ENCODE measurements at regions not wholly inside any gene's neighbourhood (a gene's known extent, or its start where the extent isn't known, plus 50 kb on each side); places are given as distances from the start of the nearest gene placed in this dataset.

- DNase-seq (ENCODE audit: low read depth), result no peak
These were observed 688.1 kb downstream of the BRD1 start for GRCh38 chr22:49139492-49140151.

GRCh38 chr22:49138250-49138790 is 689.4 kb downstream of the BRD1 start:
- DNase-seq (ENCODE audit: low read depth), result no peak

- DNase-seq (ENCODE audit: low read depth), result no peak
These were observed 690.4 kb downstream of the BRD1 start for GRCh38 chr22:49137206-49137840.

GRCh38 chr22:49136816-49137180 is 690.9 kb downstream of the BRD1 start:
- DNase-seq (ENCODE audit: low read depth), result no peak

GRCh38 chr22:49136041-49136815 is 691.4 kb downstream of the BRD1 start:
- DNase-seq (ENCODE audit: low read depth), result no peak

- no peak for DNase-seq (ENCODE audit: low read depth)
These were observed 693.6 kb downstream of the BRD1 start for GRCh38 chr22:49134076-49134475.

- no peak for DNase-seq (ENCODE audit: low read depth)
These were observed 694.1 kb downstream of the BRD1 start for GRCh38 chr22:49133541-49133940.

GRCh38 chr22:49132009-49132408 is 695.7 kb downstream of the BRD1 start:
- no peak for DNase-seq (ENCODE audit: low read depth)

GRCh38 chr22:49129736-49130135 is 697.9 kb downstream of the BRD1 start:
- DNase-seq (ENCODE audit: low read depth), result no peak

- DNase-seq (ENCODE audit: low read depth), result no peak
These were observed 698.8 kb downstream of the BRD1 start for GRCh38 chr22:49128874-49129273.

- DNase-seq (ENCODE audit: low read depth), result no peak
These were observed 703.1 kb downstream of the BRD1 start for GRCh38 chr22:49124608-49125007.

- no peak for DNase-seq (ENCODE audit: low read depth)
These were observed 704.0 kb downstream of the BRD1 start for GRCh38 chr22:49123621-49124192.

- DNase-seq (ENCODE audit: low read depth), result no peak
These were observed 708.1 kb downstream of the BRD1 start for GRCh38 chr22:49119551-49119952.

GRCh38 chr22:49118065-49118464 is 709.6 kb downstream of the BRD1 start:
- no peak for DNase-seq (ENCODE audit: low read depth)

GRCh38 chr22:49117486-49117885 is 710.2 kb downstream of the BRD1 start:
- no peak for DNase-seq (ENCODE audit: low read depth)

- DNase-seq (ENCODE audit: low read depth), result no peak
These were observed 711.1 kb downstream of the BRD1 start for GRCh38 chr22:49116486-49117120.

- no peak for DNase-seq (ENCODE audit: low read depth)
These were observed 711.7 kb downstream of the BRD1 start for GRCh38 chr22:49116021-49116420.

GRCh38 chr22:49115197-49115596 is 712.5 kb downstream of the BRD1 start:
- no peak for DNase-seq (ENCODE audit: low read depth)

GRCh38 chr22:49113758-49114157 is 713.9 kb downstream of the BRD1 start:
- no peak for DNase-seq (ENCODE audit: low read depth)

GRCh38 chr22:49112661-49113626 is 714.7 kb downstream of the BRD1 start:
- no peak for DNase-seq (ENCODE audit: low read depth)

GRCh38 chr22:49112176-49112575 is 715.5 kb downstream of the BRD1 start:
- no peak for DNase-seq (ENCODE audit: low read depth)
